Myocyte (in vitro differentiated cells): ENCODE measurements at regions not wholly inside any gene's neighbourhood (a gene's known extent, or its start where the extent isn't known, plus 50 kb on each side); places are given as distances from the start of the nearest gene placed in this dataset.

Experiments
- DNase-seq: peaks from one replicate; pipeline ENCODE4 v3.0.0-alpha.2; 2012; ENCODE audit warnings: low read depth

GRCh38 chr10:27451054-27451453, 53.0 kb upstream of the RAB18 start:
- DNase-seq = no peak

- DNase-seq = no peak
These were observed 53.9 kb upstream of the RAB18 start for GRCh38 chr10:27450225-27450624.

DNA sequence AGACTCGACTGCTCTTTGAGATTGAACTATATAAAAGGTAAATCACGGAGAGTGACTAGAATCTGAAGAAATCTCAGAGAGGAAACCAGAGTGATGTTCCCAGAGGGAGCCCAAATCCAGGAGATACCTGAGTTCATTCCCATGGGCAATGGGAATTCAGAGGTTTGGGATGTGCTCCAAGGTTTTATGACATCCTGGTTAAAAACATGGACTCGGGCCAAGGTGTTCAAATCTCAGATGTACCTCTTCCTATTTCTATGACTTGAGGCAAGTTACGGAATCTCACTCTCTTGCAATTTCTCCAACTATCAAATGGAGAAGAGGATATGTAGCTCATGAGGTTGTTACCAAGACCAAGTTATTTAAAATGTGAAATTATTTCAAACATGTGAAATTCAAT, 54.5 kb upstream of the RAB18 start:
- DNase-seq = no peak

GRCh38 chr10:27448921-27449320, 55.2 kb upstream of the RAB18 start:
- DNase-seq = peak; percentile 54

- DNase-seq = no peak
These were observed 56.6 kb upstream of the RAB18 start for GRCh38 chr10:27447540-27447939.

DNA sequence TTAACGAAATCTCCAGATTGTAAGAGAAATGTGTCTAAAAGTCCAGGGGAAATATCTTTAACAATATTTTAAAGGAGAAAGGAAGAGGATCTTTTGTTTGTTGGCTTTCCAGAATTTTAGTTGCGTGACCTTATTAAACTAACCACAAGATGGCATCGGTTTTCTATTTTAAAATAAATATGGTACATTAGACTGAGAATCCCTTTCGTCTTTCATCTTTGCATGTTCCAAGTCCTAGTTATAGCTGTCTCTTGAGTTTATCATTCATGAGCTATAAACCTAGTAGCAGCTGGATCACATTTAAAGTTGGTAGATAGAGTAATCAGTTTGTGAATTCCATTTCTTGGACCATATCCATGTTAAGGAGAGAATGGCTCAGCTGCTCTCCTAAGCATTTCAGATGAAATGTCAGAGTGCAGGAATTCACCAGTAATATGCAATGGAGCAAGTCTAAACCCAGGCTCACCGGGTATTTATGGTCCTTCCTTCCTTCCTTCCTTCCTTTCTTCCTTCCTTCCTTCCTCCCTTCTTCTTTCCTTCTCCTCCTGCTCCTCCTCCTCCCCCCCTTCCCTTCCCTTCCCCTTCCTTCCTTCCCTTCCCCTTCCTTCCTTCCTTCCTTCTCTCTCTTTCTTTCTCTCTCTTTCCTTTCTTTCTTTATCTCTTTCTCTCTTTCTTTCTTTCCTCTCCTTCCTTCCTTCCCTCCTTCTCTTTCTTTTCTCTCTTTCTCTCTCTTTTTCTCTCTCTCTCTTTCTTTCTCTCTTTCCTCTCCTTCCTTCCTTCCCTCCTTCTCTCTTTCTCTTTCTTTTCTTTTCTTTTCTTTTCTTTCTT, 57.8 kb upstream of the RAB18 start:
- peak; percentile 50 for DNase-seq

DNA sequence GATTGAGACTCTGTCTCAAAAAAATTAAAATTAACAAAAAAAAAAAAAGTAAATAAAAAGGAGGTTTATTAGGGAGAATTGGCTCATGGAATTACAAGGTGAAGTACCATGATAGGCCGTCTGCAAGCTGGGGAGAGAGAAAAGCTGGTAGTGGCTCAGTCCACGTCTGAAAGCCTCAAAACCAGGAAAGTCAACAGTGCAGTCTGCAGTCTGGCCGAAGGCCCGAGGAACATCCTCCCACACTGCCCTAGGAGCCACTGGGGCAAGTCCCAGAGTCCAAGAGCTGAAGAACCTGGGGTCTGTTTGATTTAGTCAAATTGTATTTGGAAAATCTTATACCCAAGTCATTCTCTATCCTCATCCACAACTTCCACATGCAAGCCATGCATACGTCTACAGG, 59.0 kb upstream of the RAB18 start:
- DNase-seq = no peak

- no peak for DNase-seq
These were observed 63.6 kb upstream of the RAB18 start for GRCh38 chr10:27440478-27440877.

GRCh38 chr10:27440021-27440420, 64.1 kb upstream of the RAB18 start:
- DNase-seq = no peak

- DNase-seq = no peak
These were observed 65.0 kb upstream of the RAB18 start for GRCh38 chr10:27439101-27439500.

- DNase-seq = no peak
These were observed 66.3 kb upstream of the RAB18 start for GRCh38 chr10:27437775-27438174.

DNA sequence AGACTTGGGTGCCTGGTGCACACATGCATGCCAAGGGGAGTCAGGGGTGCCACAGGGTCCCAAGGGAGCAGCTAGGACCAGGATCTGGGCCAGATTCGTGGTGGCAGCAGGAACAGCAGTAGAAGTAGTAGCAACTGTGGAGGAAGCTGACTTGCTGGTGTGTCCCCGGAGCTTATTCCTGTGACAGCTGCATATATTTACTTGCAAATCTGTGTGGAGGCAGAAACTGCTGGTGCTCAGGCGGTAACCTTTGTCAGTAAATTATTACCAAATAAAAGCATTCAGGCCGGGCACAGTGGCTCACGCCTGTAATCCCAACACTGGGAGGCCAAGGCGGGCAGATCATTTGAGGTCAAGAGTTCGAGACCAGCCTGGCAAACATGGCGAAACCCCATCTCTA, 67.4 kb upstream of the RAB18 start:
- peak; percentile 3 for DNase-seq

GRCh38 chr10:27433976-27434375, 70.1 kb upstream of the RAB18 start:
- no peak for DNase-seq

- no peak for DNase-seq
These were observed 77.1 kb upstream of the RAB18 start for GRCh38 chr10:27426948-27427467.

- DNase-seq = no peak
These were observed 90.2 kb upstream of the RAB18 start for GRCh38 chr10:27413831-27414348.

DNA sequence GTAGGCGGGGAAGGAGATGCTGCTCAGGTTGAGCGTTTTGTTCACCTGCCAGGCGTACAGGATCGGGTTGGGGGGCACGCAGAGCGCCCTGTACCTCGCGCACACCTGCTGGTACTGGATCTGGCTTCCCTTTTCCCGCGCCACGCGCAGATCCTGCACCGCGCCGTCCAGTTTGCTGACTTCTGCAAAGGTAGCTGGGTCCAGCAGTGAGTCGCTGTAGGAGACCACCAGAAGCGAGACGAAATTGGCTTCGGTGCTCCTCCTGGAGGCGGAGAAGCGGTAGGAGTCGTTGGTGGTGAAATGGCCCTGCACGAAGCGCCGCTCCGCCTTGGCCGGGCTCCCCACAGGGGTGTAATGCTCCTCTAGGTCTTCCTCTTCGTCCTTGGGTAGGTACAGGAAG, 90.7 kb upstream of the RAB18 start:
- DNase-seq = no peak

DNA sequence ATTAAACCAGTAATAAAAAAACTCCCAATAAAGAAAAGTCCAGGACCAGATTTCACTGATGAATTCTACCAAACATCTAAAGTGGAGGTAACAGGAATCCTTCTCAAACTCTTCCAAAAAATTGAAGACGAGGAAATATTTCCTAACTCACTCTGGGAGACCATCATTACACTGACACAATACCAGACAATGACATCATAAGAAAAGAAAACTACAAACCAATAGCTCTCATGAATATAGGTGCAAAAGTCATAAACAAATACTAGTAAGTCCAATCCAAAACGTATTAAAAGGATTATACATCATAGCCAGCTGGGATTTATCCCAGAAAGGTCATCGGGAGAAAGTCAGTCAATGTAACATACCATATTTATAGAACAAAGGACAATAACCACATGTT, 94.0 kb upstream of the RAB18 start:
- no peak for DNase-seq

- DNase-seq = no peak
These were observed 96.8 kb upstream of the RAB18 start for GRCh38 chr10:27407271-27407670.

DNA sequence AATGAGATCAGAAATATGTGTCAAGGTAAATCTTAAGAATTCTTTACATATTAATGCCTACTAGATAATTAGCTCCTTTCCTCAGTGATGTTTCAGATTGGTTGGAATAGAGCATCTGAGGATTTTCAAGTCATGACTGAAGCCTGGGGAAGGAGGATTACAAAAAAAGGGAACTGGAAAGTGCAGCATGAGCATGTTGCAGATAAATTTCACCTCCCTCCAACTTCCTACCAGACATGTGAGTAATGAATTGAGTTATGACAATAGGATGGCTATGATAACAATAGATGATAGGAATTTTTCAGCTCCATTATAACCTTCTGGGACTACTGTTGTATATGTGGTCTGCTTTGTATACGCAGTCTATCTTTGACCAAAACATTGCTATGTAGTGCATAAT, 104.2 kb upstream of the RAB18 start:
- no peak for DNase-seq

DNA sequence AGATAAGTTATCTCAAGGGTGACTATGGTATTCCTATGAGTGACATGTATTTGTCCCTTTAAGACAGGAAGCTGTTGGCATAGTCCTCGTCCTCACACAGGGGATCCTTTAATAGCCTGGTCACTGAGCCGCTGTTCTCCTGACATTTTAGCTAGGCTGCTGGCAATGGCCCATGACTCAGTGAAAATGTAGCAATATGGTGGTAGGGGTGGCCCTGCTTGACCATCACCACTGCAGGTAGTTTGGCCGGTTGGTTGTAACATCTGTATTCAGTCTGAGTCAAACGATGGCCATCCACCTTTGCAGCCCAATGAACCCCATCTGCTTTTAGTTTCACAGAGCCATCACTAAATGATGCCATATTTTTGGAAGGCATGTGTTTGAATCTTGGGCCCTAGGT, 110.1 kb upstream of the RAB18 start:
- DNase-seq = no peak

GRCh38 chr10:27392606-27393005, 111.5 kb upstream of the RAB18 start:
- DNase-seq = no peak

- DNase-seq = no peak
These were observed 112.2 kb upstream of the RAB18 start for GRCh38 chr10:27391916-27392315.

DNA sequence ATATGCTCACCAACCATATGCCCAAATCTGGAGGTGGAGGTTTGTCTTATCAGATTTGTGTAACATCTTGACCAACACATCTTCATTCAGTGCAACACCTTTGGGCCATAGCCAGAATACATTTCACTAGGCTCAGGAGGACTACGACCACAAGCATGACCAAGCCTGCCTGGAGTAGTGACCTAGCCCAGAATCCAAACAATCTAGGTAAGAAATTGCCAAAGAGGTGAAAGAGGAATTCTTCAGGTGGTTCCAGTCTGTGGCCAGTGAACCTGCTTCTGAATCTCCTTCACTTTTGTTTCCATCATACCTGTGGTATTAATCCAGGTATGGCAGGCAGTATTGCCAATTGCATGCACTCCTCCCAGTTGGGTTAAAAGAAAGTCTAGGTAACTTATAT, 112.8 kb upstream of the RAB18 start:
- DNase-seq = no peak
